HG03108 (cell line): ENCODE measurements at regions not wholly inside any gene's neighbourhood (a gene's known extent, or its start where the extent isn't known, plus 50 kb on each side); places are given as distances from the start of the nearest gene placed in this dataset.

Source experiments
- ATAC-seq: cut with Tn5 transposase; IDR thresholded peaks from one replicate; pipeline ENCODE4 v1.9.1; 2021; ENCODE audit warnings: moderate library complexity; ENCODE audit not compliant: unreplicated experiment

DNA sequence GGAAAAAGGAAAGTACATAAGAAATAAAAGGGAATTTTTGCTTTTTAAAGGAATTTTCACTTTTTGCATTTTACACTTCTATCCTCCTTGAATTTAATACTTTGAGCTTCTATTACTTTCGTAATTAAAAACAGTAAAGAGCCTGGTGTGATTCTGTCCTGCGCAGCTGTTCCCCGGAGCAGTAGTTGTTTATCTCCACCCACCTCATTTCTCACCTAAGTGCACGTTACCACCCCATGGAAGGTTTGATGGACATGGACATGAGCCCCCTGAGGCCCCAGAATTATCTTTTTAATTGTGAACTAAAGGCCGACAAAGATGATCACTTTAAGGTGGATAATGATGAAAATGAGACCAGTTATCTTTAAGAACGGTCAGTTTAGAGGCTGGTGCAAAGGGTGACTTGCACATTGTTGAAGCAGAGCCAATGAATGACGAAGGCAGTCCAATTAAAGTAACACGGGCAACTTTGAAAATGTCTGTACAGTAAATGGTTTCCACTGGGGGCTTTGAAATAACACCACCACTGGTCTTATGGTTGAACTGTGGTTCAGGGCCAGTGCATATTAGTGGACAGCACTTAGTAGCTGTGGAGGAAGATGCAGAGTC lies 52.1 kb upstream of the TEX13D start:
- ATAC-seq, result no peak

DNA sequence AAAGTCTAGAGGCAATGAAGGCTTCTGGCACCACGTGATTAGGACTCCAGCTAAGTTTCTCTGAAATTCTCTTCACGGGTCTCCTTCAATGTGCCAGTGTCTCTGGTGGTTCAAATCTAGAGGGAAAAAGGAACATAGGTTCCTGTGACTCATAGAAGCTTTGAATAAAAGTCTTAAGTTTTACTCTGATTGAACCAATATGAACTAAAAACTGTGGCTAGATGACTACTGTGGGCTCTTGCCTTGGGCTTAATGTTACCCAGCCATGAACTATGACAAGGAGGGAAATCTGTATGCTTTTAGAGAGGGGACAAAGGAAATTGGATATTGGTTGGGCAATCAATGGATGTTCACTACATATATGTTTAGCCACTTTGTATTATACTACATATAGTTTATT lies 49.9 kb upstream of the TEX13D start:
- no peak for ATAC-seq
